Ishikawa (cell line): ENCODE measurements at regions not wholly inside any gene's neighbourhood (a gene's known extent, or its start where the extent isn't known, plus 50 kb on each side); places are given as distances from the start of the nearest gene placed in this dataset.

Experiments
- CEBPB ChIP-seq: IDR thresholded peaks from 2 replicates; pipeline ENCODE4 v1.6.1; 2012
- CREB1 ChIP-seq: IDR thresholded peaks from 2 replicates; pipeline ENCODE4 v1.6.1; 2012; ENCODE audit warnings: low read depth
- EGR1 ChIP-seq: IDR thresholded peaks from 2 replicates; pipeline ENCODE4 v1.6.1; 2012
- EP300 ChIP-seq: IDR thresholded peaks from 2 replicates; pipeline ENCODE4 v1.6.1; 2012; ENCODE audit warnings: borderline replicate concordance
- FOXM1 ChIP-seq: IDR thresholded peaks from 2 replicates; pipeline ENCODE4 v1.6.1; 2012; ENCODE audit warnings: low read depth, borderline replicate concordance
- NFIC ChIP-seq: IDR thresholded peaks from 2 replicates; pipeline ENCODE4 v1.6.1; 2012
- RAD21 ChIP-seq: IDR thresholded peaks from 2 replicates; pipeline ENCODE4 v1.6.1; 2012; ENCODE audit warnings: low read depth
- TAF1 ChIP-seq: IDR thresholded peaks from 2 replicates; pipeline ENCODE4 v1.6.1; 2012; ENCODE audit warnings: low read depth, mild to moderate bottlenecking
- TCF12 ChIP-seq: IDR thresholded peaks from 2 replicates; pipeline ENCODE4 v1.6.1; 2012; ENCODE audit warnings: low read depth
- TEAD4 ChIP-seq: IDR thresholded peaks from 2 replicates; pipeline ENCODE4 v1.6.1; 2012
- USF1 ChIP-seq: IDR thresholded peaks from 2 replicates; pipeline ENCODE4 v1.6.1; 2012
- YY1 ChIP-seq: IDR thresholded peaks from 2 replicates; pipeline ENCODE4 v1.6.1; 2012; ENCODE audit warnings: low read depth
- ZBTB7A ChIP-seq: IDR thresholded peaks from 2 replicates; pipeline ENCODE4 v1.6.1; 2012; ENCODE audit warnings: low read depth
- TF ChIP-seq, protein P1 (sequence below): IDR thresholded peaks from 2 replicates; pipeline ENCODE4 v1.6.1; 2012; ENCODE audit warnings: low read depth, mild to moderate bottlenecking
- TF ChIP-seq, protein P2 (sequence below): IDR thresholded peaks from 2 replicates; pipeline ENCODE4 v1.6.1; 2012

GRCh38 chr16:75942936-75943335, 216.6 kb upstream of the CPHXL start:
- no peak for TF ChIP-seq TCF12
- TF ChIP-seq CEBPB = no peak
- no peak for TF ChIP-seq EGR1

GRCh38 chr16:75943705-75944514, 217.6 kb upstream of the CPHXL start:
- no peak for TF ChIP-seq CEBPB
- TF ChIP-seq TAF1 = no peak
- TF ChIP-seq NFIC = no peak
- TF ChIP-seq TCF12 = no peak
- no peak for TF ChIP-seq YY1
- no peak for TF ChIP-seq USF1
- no peak for TF ChIP-seq CREB1
- TF ChIP-seq EP300 = no peak
- TF ChIP-seq FOXM1 = no peak
- TF ChIP-seq ZBTB7A = no peak

DNA sequence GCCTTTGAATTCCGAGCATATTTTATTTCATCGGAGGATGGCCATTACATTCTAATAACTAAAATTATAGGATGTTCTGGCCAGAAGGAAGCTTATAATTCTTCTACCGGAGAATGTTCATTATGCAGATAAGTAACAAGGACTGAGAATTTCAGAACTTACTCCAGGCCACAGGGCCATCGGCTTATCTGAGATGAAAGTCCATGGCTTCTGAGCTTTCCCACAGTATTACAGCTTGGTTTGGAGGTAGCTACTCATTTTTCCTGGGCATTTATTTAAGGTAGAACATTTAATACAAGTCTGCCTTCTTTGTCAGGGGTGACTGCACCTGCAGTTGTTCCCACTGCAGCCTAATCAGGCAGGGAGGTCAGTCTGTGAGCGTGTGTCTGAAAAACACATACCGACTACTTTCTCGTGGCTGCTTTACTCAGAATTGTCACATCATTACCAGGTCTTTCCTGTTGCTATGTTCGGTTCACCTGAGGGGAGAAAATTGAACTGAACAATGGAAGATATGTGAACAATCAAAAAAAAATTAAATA, 219.7 kb upstream of the CPHXL start:
- TF ChIP-seq RAD21 = no peak

GRCh38 chr16:75947626-75948239, 221.4 kb upstream of the CPHXL start:
- TF ChIP-seq EGR1 = no peak
- no peak for TF ChIP-seq TEAD4
- TF ChIP-seq, protein P1, sequence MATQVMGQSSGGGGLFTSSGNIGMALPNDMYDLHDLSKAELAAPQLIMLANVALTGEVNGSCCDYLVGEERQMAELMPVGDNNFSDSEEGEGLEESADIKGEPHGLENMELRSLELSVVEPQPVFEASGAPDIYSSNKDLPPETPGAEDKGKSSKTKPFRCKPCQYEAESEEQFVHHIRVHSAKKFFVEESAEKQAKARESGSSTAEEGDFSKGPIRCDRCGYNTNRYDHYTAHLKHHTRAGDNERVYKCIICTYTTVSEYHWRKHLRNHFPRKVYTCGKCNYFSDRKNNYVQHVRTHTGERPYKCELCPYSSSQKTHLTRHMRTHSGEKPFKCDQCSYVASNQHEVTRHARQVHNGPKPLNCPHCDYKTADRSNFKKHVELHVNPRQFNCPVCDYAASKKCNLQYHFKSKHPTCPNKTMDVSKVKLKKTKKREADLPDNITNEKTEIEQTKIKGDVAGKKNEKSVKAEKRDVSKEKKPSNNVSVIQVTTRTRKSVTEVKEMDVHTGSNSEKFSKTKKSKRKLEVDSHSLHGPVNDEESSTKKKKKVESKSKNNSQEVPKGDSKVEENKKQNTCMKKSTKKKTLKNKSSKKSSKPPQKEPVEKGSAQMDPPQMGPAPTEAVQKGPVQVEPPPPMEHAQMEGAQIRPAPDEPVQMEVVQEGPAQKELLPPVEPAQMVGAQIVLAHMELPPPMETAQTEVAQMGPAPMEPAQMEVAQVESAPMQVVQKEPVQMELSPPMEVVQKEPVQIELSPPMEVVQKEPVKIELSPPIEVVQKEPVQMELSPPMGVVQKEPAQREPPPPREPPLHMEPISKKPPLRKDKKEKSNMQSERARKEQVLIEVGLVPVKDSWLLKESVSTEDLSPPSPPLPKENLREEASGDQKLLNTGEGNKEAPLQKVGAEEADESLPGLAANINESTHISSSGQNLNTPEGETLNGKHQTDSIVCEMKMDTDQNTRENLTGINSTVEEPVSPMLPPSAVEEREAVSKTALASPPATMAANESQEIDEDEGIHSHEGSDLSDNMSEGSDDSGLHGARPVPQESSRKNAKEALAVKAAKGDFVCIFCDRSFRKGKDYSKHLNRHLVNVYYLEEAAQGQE = no peak
- no peak for TF ChIP-seq RAD21
- TF ChIP-seq ZBTB7A = no peak
- no peak for TF ChIP-seq CREB1
- no peak for TF ChIP-seq NFIC
- no peak for TF ChIP-seq EP300
- no peak for TF ChIP-seq FOXM1
- no peak for TF ChIP-seq TCF12
- no peak for TF ChIP-seq TAF1
- no peak for TF ChIP-seq CEBPB

DNA sequence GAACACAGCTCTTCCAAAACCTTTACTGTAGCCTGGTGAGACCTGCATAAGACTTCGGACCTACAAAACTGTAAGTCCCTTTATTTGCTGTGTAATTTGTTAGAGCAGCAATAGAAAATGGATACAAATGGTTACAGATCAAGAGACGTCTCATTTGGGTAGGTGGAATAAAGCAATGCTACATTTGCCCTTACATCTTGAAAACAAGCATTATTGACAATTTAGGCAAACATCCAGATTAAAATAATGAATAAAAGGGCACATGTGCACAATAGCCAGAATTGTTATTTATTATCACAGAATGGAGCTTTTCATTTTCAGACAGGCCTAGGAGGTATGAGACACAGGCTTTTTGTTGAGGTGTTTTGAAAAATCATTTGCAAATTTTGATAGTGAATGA, 222.2 kb upstream of the CPHXL start:
- TF ChIP-seq CREB1 (no peak), USF1 (no peak), RAD21 (no peak), TCF12 (no peak), TEAD4 (no peak), YY1 (no peak), FOXM1 (no peak), EP300 (no peak), EGR1 (no peak), CEBPB (no peak), ZBTB7A (no peak), TAF1 (no peak), NFIC (no peak)
- TF ChIP-seq, protein P1 = no peak
- TF ChIP-seq, protein P2, sequence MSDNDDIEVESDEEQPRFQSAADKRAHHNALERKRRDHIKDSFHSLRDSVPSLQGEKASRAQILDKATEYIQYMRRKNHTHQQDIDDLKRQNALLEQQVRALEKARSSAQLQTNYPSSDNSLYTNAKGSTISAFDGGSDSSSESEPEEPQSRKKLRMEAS = no peak

DNA sequence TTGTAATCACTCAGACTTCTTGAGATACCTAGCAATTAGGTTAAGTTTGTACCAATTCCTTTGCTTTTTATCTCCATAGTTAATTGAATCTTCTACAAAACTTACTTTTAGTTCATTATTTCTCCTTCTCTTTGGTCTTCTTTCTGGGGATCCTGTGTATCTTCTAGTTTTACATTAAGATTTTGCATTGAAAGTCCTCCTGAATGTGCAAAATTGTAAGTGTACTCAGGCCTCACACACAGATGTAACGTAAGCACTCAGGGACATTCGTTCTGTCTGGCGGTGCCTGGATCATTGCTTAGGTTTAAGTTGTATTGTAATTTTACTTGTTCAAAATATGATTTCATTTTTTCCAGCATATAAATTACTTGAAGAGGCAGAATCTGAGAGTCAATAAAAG, 222.6 kb upstream of the CPHXL start:
- TF ChIP-seq EGR1 = no peak
- no peak for TF ChIP-seq NFIC
- no peak for TF ChIP-seq EP300
- no peak for TF ChIP-seq TCF12
- TF ChIP-seq TEAD4 = no peak
- no peak for TF ChIP-seq FOXM1
- TF ChIP-seq ZBTB7A = no peak
- no peak for TF ChIP-seq CEBPB
- no peak for TF ChIP-seq TAF1
- TF ChIP-seq RAD21 = no peak
- no peak for TF ChIP-seq CREB1
- TF ChIP-seq, protein P2 = no peak
